Heart left ventricle (tissue), 13 donors: ENCODE measurements at regions not wholly inside any gene's neighbourhood (a gene's known extent, or its start where the extent isn't known, plus 50 kb on each side); places are given as distances from the start of the nearest gene placed in this dataset.

Source experiments
- CTCF ChIP-seq, 12 donors: fragments of 200-600 bp; sonication (generic) in 4 of 12; IDR thresholded peaks; one replicate each; pipeline versions ENCODE4 v1.5.0 to v1.8.0; 2018 to 2022; ENCODE audit warnings: antibody characterized with exemption in 12 of 12, mild to moderate bottlenecking in 5 of 12
- POLR2A ChIP-seq, 2 donors: fragments of 450-650 bp; IDR thresholded peaks; one replicate each; pipeline ENCODE4 v1.6.1; 2017; ENCODE audit warnings: antibody characterized with exemption in 2 of 2, mild to moderate bottlenecking in 2 of 2, moderate library complexity in 2 of 2
- donor health status: ischemic (EF 13 %, LVEDD 7.1; RV severe dilation, severe dysfunction).
- donor health status: DM: no; HTN: yes; CAD: no.
- donor health status: DM: no; HTN: no; CAD: no.
- donor health status: ischemic (EF 25% LVEDD 6.9; RV normal size, moderate dysfunction).
- donor health status: ischemic (EF 25% LVEDD 5.7; RV mildly dilated, moderate dysfunction).
- donor health status: ischemic (EF 35%, LVEDD 5.7; RV mildly dilated, moderate dysfunction).
- donor health status: nonischemic (EF 11% LVEDD 7.7; RV severe dilation, severe dysfunction).
- donor health status: DM: yes; HTN: yes; CAD: no.
- donor health status: PGD.
- donor health status: ischemic (EF 29% LVEDD 5.4; RV normal size, mild dysfunction).
- donor health status: nonischemic (EF 23%, LVEDD 6.1; RV moderate dilation, normal function).

- TF ChIP-seq POLR2A (IDR thresholded peaks at IDR 0.05): no peak
- TF ChIP-seq CTCF (IDR thresholded peaks at IDR 0.05): no peak
These were observed 169.3 kb downstream of the TMEM200C start for GRCh38 chr18:5726011-5726410.
